ENCODE measurements at regions not wholly inside any gene's neighbourhood (a gene's known extent, or its start where the extent isn't known, plus 50 kb on each side); places are given as distances from the start of the nearest gene placed in this dataset.

DNA sequence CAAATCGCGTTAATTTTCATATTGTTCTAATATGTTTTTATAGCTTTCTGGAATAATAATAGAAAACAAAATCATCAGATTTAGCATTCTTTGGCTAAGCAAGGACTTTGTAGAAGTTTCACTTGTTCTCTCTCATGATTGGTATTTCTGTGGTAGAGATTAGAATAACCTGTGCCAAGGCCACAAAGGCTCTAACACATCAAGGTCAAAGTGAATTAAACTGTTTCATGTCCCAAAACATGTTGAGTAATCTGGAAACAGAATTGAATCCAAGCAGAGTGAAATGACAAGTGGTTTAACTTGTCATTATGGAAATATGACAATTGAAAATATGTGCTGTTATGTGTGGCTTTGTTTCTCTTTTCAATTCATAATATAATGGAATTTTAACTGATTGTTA is 617.4 kb downstream of the CCDC85A start:
- Histone ChIP-seq H3K4me1 (ENCODE audit: control insufficient read depth, extremely low read depth, insufficient read depth, low read length) (no peaks in the 10 kb centered on the region), H3K36me3 (ENCODE audit: control insufficient read depth in 2 of 2, extremely low read depth in 1 of 2, insufficient read depth in 2 of 2, low read length in 2 of 2) (no peaks in the 10 kb centered on the region), H3K9me1 (replicated peaks; ENCODE audit: control insufficient read depth, extremely low read depth, insufficient read depth, low read length) (no peaks in the 10 kb centered on the region), H3K27me3 (ENCODE audit: control insufficient read depth in 2 of 2, insufficient read depth in 2 of 2, low read length in 2 of 2) (no peaks in the 10 kb centered on the region), H2AFZ (ENCODE audit: low read depth, low read length) (no peak overlapping the region), H3K4me2 (ENCODE audit: insufficient read depth, low read length) (no peak overlapping the region), H3K9ac (replicated peaks; ENCODE audit: extremely low read depth, insufficient read depth, low read length) (no peak overlapping the region), H4K20me1 (replicated peaks; ENCODE audit: control insufficient read depth, extremely low read depth, insufficient read depth, low read length) (no peaks in the 10 kb centered on the region), H3K27ac (ENCODE audit: insufficient read depth, low read depth, low read length) (no peak overlapping the region), H3K4me3 (replicated peaks in 1 of 3; ENCODE audit: insufficient read depth in 1 of 3, low read depth in 1 of 3, low read length in 3 of 3) (no peak overlapping the region), H3K9me3 (replicated peaks; ENCODE audit: control insufficient read depth, insufficient read depth, low read length) (no peaks in the 10 kb centered on the region), H3K79me2 (ENCODE audit: control insufficient read depth, insufficient read depth, low read length) (no peaks in the 10 kb centered on the region)
- no TSS peak for BruUV-seq (replicated peaks)
- intact Hi-C loops (cut with micrococcal nuclease): no loop called here
- TF ChIP-seq MYC (IDR thresholded peaks at IDR 0.05; ENCODE audit: low read depth, low read length) (no peak), POLR2AphosphoS5 (IDR thresholded peaks at IDR 0.05; ENCODE audit: insufficient read depth, low read depth, low read length) (no peak), GATA2 (IDR thresholded peaks at IDR 0.05; ENCODE audit: insufficient read depth, insufficient read length, low read depth, low read length) (no peak), JUN (IDR thresholded peaks at IDR 0.05; ENCODE audit: borderline replicate concordance, insufficient read depth, insufficient read length, low read depth) (no peak), POLR2A (IDR thresholded peaks at IDR 0.05; ENCODE audit: low read depth, low read length) (no peak), EZH2 (IDR thresholded peaks at IDR 0.05; ENCODE audit: borderline replicate concordance, low read depth, low read length, severe bottlenecking) (no peak), FOS (IDR thresholded peaks at IDR 0.05; ENCODE audit: borderline replicate concordance, insufficient read depth, low read length) (no peak)
- TF ChIP-seq, protein P1, sequence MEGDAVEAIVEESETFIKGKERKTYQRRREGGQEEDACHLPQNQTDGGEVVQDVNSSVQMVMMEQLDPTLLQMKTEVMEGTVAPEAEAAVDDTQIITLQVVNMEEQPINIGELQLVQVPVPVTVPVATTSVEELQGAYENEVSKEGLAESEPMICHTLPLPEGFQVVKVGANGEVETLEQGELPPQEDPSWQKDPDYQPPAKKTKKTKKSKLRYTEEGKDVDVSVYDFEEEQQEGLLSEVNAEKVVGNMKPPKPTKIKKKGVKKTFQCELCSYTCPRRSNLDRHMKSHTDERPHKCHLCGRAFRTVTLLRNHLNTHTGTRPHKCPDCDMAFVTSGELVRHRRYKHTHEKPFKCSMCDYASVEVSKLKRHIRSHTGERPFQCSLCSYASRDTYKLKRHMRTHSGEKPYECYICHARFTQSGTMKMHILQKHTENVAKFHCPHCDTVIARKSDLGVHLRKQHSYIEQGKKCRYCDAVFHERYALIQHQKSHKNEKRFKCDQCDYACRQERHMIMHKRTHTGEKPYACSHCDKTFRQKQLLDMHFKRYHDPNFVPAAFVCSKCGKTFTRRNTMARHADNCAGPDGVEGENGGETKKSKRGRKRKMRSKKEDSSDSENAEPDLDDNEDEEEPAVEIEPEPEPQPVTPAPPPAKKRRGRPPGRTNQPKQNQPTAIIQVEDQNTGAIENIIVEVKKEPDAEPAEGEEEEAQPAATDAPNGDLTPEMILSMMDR (IDR thresholded peaks at IDR 0.05; ENCODE audit: extremely low read depth in 1 of 2, insufficient read depth in 1 of 2, low read depth in 1 of 2, low read length in 2 of 2): no peak
- TF ChIP-seq, protein P2, sequence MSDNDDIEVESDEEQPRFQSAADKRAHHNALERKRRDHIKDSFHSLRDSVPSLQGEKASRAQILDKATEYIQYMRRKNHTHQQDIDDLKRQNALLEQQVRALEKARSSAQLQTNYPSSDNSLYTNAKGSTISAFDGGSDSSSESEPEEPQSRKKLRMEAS (IDR thresholded peaks at IDR 0.05; ENCODE audit: insufficient read depth, insufficient read length): no peak
- ChIA-PET POLR2A (no interaction called here), CTCF (no interaction called here)
- dilution Hi-C loops (cut with MboI; ENCODE audit: extremely low pct_ligation_motif_present, low sequenced_read_pairs): no loop called here
- no peak for DNase-seq (ENCODE audit: low read depth, low spot score)
- FAIRE-seq: no peak

Data from endothelial cell of umbilical vein (primary cell).